ENCODE measurements at regions not wholly inside any gene's neighbourhood (a gene's known extent, or its start where the extent isn't known, plus 50 kb on each side); places are given as distances from the start of the nearest gene placed in this dataset.

GRCh38 chr3:182486463-182486862 is 306.8 kb upstream of the ATP11B start:
- Histone ChIP-seq H2AFZ (ENCODE audit: low read length) (no peak overlapping the region), H3K27me3 (ENCODE audit: insufficient read depth, low read length) (no peaks in the 10 kb centered on the region), H3K36me3 (ENCODE audit: insufficient read depth, low read length) (no peaks in the 10 kb centered on the region), H3K27ac (ENCODE audit: low read depth, low read length, poor library complexity, severe bottlenecking) (no peak overlapping the region), H3K4me2 (ENCODE audit: low read length) (no peak overlapping the region), H3K9ac (ENCODE audit: low read length) (no peak overlapping the region), H3K9me3 (ENCODE audit: low read length) (no peaks in the 10 kb centered on the region), H3K4me3 (ENCODE audit: low read depth, low read length, poor library complexity, severe bottlenecking) (no peak overlapping the region), H3K9me2 (ENCODE audit: low read depth, low read length) (no peaks in the 10 kb centered on the region), H3F3A (ENCODE audit: insufficient read depth, low read length) (no peaks in the 10 kb centered on the region), H4K20me1 (ENCODE audit: insufficient read depth, low read length) (no peaks in the 10 kb centered on the region), H3K79me2 (ENCODE audit: insufficient read depth, low read length) (no peaks in the 10 kb centered on the region), H3K4me1 (ENCODE audit: insufficient read depth, low read length, severe bottlenecking) (peaks cover 7% of the 10 kb centered on the region)
- TF ChIP-seq EZH2 (IDR thresholded peaks at IDR 0.05; ENCODE audit: borderline replicate concordance, low read length), result no peak
- no peak for TF ChIP-seq CTCF (IDR thresholded peaks at IDR 0.05; ENCODE audit: low read length)

- H3K4me1 ChIP-seq (ENCODE audit: insufficient read depth, low read length, severe bottlenecking), result peaks cover 7% of the 10 kb centered on the region
- no peak overlapping the region for H3K27ac ChIP-seq (ENCODE audit: low read depth, low read length, poor library complexity, severe bottlenecking)
- no peak overlapping the region for H2AFZ ChIP-seq (ENCODE audit: low read length)
Measured at GRCh38 chr3:182487143-182487542, 306.2 kb upstream of the ATP11B start.

GRCh38 chr3:182487611-182488010 is 305.7 kb upstream of the ATP11B start:
- H3F3A ChIP-seq (ENCODE audit: insufficient read depth, low read length), result no peaks in the 10 kb centered on the region

More at GRCh38 chr3:182487143-182487542, 306.2 kb upstream of the ATP11B start:
- H3K9me3 ChIP-seq (ENCODE audit: low read length), result no peaks in the 10 kb centered on the region
- no peaks in the 10 kb centered on the region for H3K27me3 ChIP-seq (ENCODE audit: insufficient read depth, low read length)
- H3K4me3 ChIP-seq (ENCODE audit: low read depth, low read length, poor library complexity, severe bottlenecking), result no peak overlapping the region
- H3K9me2 ChIP-seq (ENCODE audit: low read depth, low read length), result no peaks in the 10 kb centered on the region
- TF ChIP-seq CTCF (IDR thresholded peaks at IDR 0.05; ENCODE audit: low read length) (no peak), EZH2 (IDR thresholded peaks at IDR 0.05; ENCODE audit: borderline replicate concordance, low read length) (no peak)
- no peak overlapping the region for H3K9ac ChIP-seq (ENCODE audit: low read length)
- no peaks in the 10 kb centered on the region for H3K79me2 ChIP-seq (ENCODE audit: insufficient read depth, low read length)
- no peak overlapping the region for H3K4me2 ChIP-seq (ENCODE audit: low read length)
- H3K36me3 ChIP-seq (ENCODE audit: insufficient read depth, low read length), result no peaks in the 10 kb centered on the region
- H3F3A ChIP-seq (ENCODE audit: insufficient read depth, low read length), result no peaks in the 10 kb centered on the region
- H4K20me1 ChIP-seq (ENCODE audit: insufficient read depth, low read length), result no peaks in the 10 kb centered on the region

More at GRCh38 chr3:182487611-182488010, 305.7 kb upstream of the ATP11B start:
- H3K9me2 ChIP-seq (ENCODE audit: low read depth, low read length), result no peaks in the 10 kb centered on the region
- no peaks in the 10 kb centered on the region for H3K27me3 ChIP-seq (ENCODE audit: insufficient read depth, low read length)
- H3K36me3 ChIP-seq (ENCODE audit: insufficient read depth, low read length), result no peaks in the 10 kb centered on the region
- no peak overlapping the region for H3K4me2 ChIP-seq (ENCODE audit: low read length)
- no peak overlapping the region for H3K4me3 ChIP-seq (ENCODE audit: low read depth, low read length, poor library complexity, severe bottlenecking)
- TF ChIP-seq CTCF (IDR thresholded peaks at IDR 0.05; ENCODE audit: low read length) (no peak), EZH2 (IDR thresholded peaks at IDR 0.05; ENCODE audit: borderline replicate concordance, low read length) (no peak)
- H3K79me2 ChIP-seq (ENCODE audit: insufficient read depth, low read length), result no peaks in the 10 kb centered on the region
- H3K9me3 ChIP-seq (ENCODE audit: low read length), result no peaks in the 10 kb centered on the region
- H3K9ac ChIP-seq (ENCODE audit: low read length), result no peak overlapping the region
- H3K27ac ChIP-seq (ENCODE audit: low read depth, low read length, poor library complexity, severe bottlenecking), result no peak overlapping the region
- H3K4me1 ChIP-seq (ENCODE audit: insufficient read depth, low read length, severe bottlenecking), result peaks cover 7% of the 10 kb centered on the region
- H2AFZ ChIP-seq (ENCODE audit: low read length), result no peak overlapping the region
- H4K20me1 ChIP-seq (ENCODE audit: insufficient read depth, low read length), result no peaks in the 10 kb centered on the region

Measured in OCI-LY1 (cell line).